Activated naive CD8-positive, alpha-beta T cell treated with anti-CD3 and anti-CD28 coated beads, Interleukin-2, amount 10 ng/mL, durations not matched to agents 7 days and 5 days (primary cell): ENCODE measurements at regions not wholly inside any gene's neighbourhood (a gene's known extent, or its start where the extent isn't known, plus 50 kb on each side); places are given as distances from the start of the nearest gene placed in this dataset.

Experiments
- ATAC-seq: fragments of 150-1000 bp; cut with Tn5 transposase; one replicate; pipeline ENCODE4 v1.10.0; 2021; ENCODE audit warnings: low read depth, moderate library complexity
- POLR2A ChIA-PET: fragments of 350-600 bp; sonication (Branson Sonifier 250); formaldehyde crosslinking; loops from one replicate; lab custom pipeline; 2021; ENCODE audit warnings: antibody characterized with exemption; lab: Charles Lee
- DNase-seq: peaks from one replicate; pipeline ENCODE4 v3.0.0; 2021
- H3K27ac Mint-ChIP-seq: one replicate; pipeline ENCODE4 v1.8.0; 2022; ENCODE audit warnings: mild to moderate bottlenecking, mixed read lengths
- H3K27me3 Mint-ChIP-seq: one replicate; pipeline ENCODE4 v1.8.0; 2022; ENCODE audit warnings: mild to moderate bottlenecking, moderate library complexity, mixed read lengths
- H3K36me3 Mint-ChIP-seq: one replicate; pipeline ENCODE4 v1.8.0; 2021; ENCODE audit warnings: mild to moderate bottlenecking, mixed read lengths
- H3K4me1 Mint-ChIP-seq: one replicate; pipeline ENCODE4 v1.8.0; 2021; ENCODE audit warnings: mixed read lengths
- H3K4me3 Mint-ChIP-seq: one replicate; pipeline ENCODE4 v1.8.0; 2022; ENCODE audit warnings: mild to moderate bottlenecking, moderate library complexity, mixed read lengths
- H3K9me3 Mint-ChIP-seq: one replicate; pipeline ENCODE4 v1.8.0; 2021; ENCODE audit warnings: mixed read lengths

- no peak for DNase-seq
- Mint-ChIP-seq H3K4me1 (no peaks in the 10 kb centered on the region), H3K27me3 (no peaks in the 10 kb centered on the region), H3K4me3 (no peak overlapping the region), H3K9me3 (no peaks in the 10 kb centered on the region), H3K27ac (no peak overlapping the region), H3K36me3 (no peaks in the 10 kb centered on the region)
- POLR2A ChIA-PET = no interaction called here
- no peak for ATAC-seq
These were observed 496.5 kb upstream of the LCORL start for GRCh38 chr4:18518098-18518497.

DNA sequence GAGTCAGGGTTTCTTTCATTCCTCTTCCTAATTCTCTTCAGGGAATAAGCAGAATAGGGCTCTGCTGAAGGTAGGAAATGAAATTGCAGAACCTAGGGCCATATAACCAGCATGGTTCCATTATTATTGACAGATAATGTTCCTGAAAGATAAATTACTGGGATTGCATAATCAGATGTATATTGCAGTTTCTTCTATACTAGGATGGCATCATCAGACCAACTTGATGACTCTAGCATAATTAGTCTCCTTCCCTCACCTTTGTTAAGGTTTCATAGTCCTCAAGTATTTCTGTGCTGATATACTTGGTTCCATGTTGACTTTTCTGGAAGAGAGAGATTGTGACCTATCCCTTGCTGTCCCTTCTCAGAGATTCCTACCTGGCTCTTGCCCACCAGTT is 492.3 kb upstream of the LCORL start:
- H3K27me3 Mint-ChIP-seq = no peaks in the 10 kb centered on the region
- H3K4me3 Mint-ChIP-seq = no peak overlapping the region
- no peaks in the 10 kb centered on the region for H3K36me3 Mint-ChIP-seq
- H3K4me1 Mint-ChIP-seq = no peaks in the 10 kb centered on the region
- POLR2A ChIA-PET = no interaction called here
- no peak for ATAC-seq
- no peak overlapping the region for H3K27ac Mint-ChIP-seq
- H3K9me3 Mint-ChIP-seq = no peaks in the 10 kb centered on the region
- no peak for DNase-seq

GRCh38 chr4:18512718-18513117 is 491.2 kb upstream of the LCORL start:
- no peak for ATAC-seq
- H3K9me3 Mint-ChIP-seq = no peaks in the 10 kb centered on the region

GRCh38 chr4:18511727-18512126 is 490.2 kb upstream of the LCORL start:
- DNase-seq (no peak), ATAC-seq (no peak)
- Mint-ChIP-seq H3K36me3 (no peaks in the 10 kb centered on the region), H3K9me3 (no peaks in the 10 kb centered on the region), H3K27ac (no peak overlapping the region), H3K27me3 (no peaks in the 10 kb centered on the region), H3K4me1 (no peaks in the 10 kb centered on the region), H3K4me3 (no peak overlapping the region)
- POLR2A ChIA-PET = no interaction called here

More at GRCh38 chr4:18512718-18513117, 491.2 kb upstream of the LCORL start:
- no peaks in the 10 kb centered on the region for H3K27me3 Mint-ChIP-seq
- no peak overlapping the region for H3K27ac Mint-ChIP-seq
- no peaks in the 10 kb centered on the region for H3K4me1 Mint-ChIP-seq
- POLR2A ChIA-PET = no interaction called here
- no peaks in the 10 kb centered on the region for H3K36me3 Mint-ChIP-seq
- H3K4me3 Mint-ChIP-seq = no peak overlapping the region
- no peak for DNase-seq

- Mint-ChIP-seq H3K4me3 (no peak overlapping the region), H3K9me3 (no peaks in the 10 kb centered on the region), H3K4me1 (no peaks in the 10 kb centered on the region), H3K27me3 (no peaks in the 10 kb centered on the region), H3K27ac (no peak overlapping the region), H3K36me3 (no peaks in the 10 kb centered on the region)
- DNase-seq (no peak), ATAC-seq (no peak)
- POLR2A ChIA-PET = no interaction called here
These were observed 487.2 kb upstream of the LCORL start for GRCh38 chr4:18508786-18509185.

- ATAC-seq (no peak), DNase-seq (no peak)
- no peaks in the 10 kb centered on the region for H3K27me3 Mint-ChIP-seq
- no peaks in the 10 kb centered on the region for H3K36me3 Mint-ChIP-seq
- H3K27ac Mint-ChIP-seq = no peak overlapping the region
- peaks cover 10% of the 10 kb centered on the region for H3K9me3 Mint-ChIP-seq
- no peak overlapping the region for H3K4me3 Mint-ChIP-seq
- H3K4me1 Mint-ChIP-seq = no peaks in the 10 kb centered on the region
- POLR2A ChIA-PET = no interaction called here
These were observed 459.4 kb upstream of the LCORL start for GRCh38 chr4:18480928-18481327.

DNA sequence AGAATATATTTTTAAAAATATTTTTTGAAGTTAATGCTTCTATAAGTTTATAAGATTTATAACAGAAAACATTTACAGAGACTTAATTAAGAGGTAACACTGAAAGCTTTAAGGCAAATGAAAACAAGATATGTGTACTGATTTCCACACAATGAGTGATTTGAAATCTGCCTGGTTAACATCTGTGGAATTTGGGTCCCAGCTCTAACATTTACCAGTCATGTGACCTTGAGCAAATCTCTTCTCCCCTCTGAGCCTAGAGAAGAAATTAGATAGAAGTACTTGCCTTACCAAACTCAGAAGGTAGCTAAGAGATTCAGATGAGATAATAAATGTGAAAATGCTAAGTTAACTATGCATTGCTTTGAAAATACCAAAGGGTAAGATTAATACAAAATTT is 458.8 kb upstream of the LCORL start:
- H3K4me3 Mint-ChIP-seq = no peak overlapping the region
- POLR2A ChIA-PET = no interaction called here
- DNase-seq (no peak), ATAC-seq (no peak)
- H3K36me3 Mint-ChIP-seq = no peaks in the 10 kb centered on the region
- no peak overlapping the region for H3K27ac Mint-ChIP-seq
- H3K4me1 Mint-ChIP-seq = no peaks in the 10 kb centered on the region
- no peaks in the 10 kb centered on the region for H3K27me3 Mint-ChIP-seq
- H3K9me3 Mint-ChIP-seq = peaks cover 11% of the 10 kb centered on the region

- POLR2A ChIA-PET = no interaction called here
- no peaks in the 10 kb centered on the region for H3K36me3 Mint-ChIP-seq
- no peak overlapping the region for H3K4me3 Mint-ChIP-seq
- peaks cover 6% of the 10 kb centered on the region for H3K9me3 Mint-ChIP-seq
- DNase-seq (no peak), ATAC-seq (no peak)
- H3K27me3 Mint-ChIP-seq = no peaks in the 10 kb centered on the region
- H3K27ac Mint-ChIP-seq = no peak overlapping the region
- H3K4me1 Mint-ChIP-seq = no peaks in the 10 kb centered on the region
These were observed 458.3 kb upstream of the LCORL start for GRCh38 chr4:18479825-18480224.

- POLR2A ChIA-PET = no interaction called here
- Mint-ChIP-seq H3K4me1 (no peaks in the 10 kb centered on the region), H3K27me3 (no peaks in the 10 kb centered on the region), H3K36me3 (no peaks in the 10 kb centered on the region), H3K27ac (no peak overlapping the region), H3K9me3 (no peaks in the 10 kb centered on the region), H3K4me3 (no peak overlapping the region)
- ATAC-seq = no peak
- no peak for DNase-seq
These were observed 442.5 kb upstream of the LCORL start for GRCh38 chr4:18463987-18464559.

GRCh38 chr4:18458465-18458864 is 436.9 kb upstream of the LCORL start:
- H3K36me3 Mint-ChIP-seq = no peaks in the 10 kb centered on the region
- H3K4me1 Mint-ChIP-seq = no peaks in the 10 kb centered on the region
- DNase-seq = no peak
- no peak overlapping the region for H3K27ac Mint-ChIP-seq
- POLR2A ChIA-PET = no interaction called here
- ATAC-seq = no peak
- H3K27me3 Mint-ChIP-seq = no peaks in the 10 kb centered on the region
- no peak overlapping the region for H3K4me3 Mint-ChIP-seq
- H3K9me3 Mint-ChIP-seq = no peaks in the 10 kb centered on the region

GRCh38 chr4:18454349-18454748 is 432.8 kb upstream of the LCORL start:
- Mint-ChIP-seq H3K4me3 (no peak overlapping the region), H3K4me1 (no peaks in the 10 kb centered on the region), H3K27ac (no peak overlapping the region), H3K36me3 (no peaks in the 10 kb centered on the region), H3K27me3 (no peaks in the 10 kb centered on the region), H3K9me3 (no peaks in the 10 kb centered on the region)
- POLR2A ChIA-PET = no interaction called here
- no peak for DNase-seq
- no peak for ATAC-seq

DNA sequence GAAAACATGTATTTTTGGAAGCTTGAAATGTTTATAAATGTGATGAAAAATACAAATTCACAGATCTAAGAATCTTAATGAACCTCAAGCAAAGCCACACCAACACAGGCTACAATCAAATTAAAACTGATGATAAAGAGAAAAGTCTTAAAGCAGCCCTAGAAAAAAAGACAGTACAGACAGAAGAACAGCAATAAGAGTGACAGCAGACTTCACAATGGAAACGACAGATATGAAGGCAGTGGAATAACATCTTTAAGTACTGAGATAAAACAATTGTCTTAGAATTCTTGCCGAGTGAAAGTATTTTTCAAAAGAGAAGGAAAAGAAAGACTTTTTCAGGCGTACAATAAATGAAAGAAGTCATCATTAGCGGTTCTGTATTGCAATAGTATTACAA is 423.6 kb upstream of the LCORL start:
- Mint-ChIP-seq H3K9me3 (no peaks in the 10 kb centered on the region), H3K4me1 (no peaks in the 10 kb centered on the region), H3K4me3 (no peak overlapping the region), H3K27me3 (no peaks in the 10 kb centered on the region), H3K27ac (no peak overlapping the region), H3K36me3 (no peaks in the 10 kb centered on the region)
- no peak for DNase-seq
- ATAC-seq = no peak
- POLR2A ChIA-PET = no interaction called here

GRCh38 chr4:18444206-18444605 is 422.7 kb upstream of the LCORL start:
- Mint-ChIP-seq H3K36me3 (no peaks in the 10 kb centered on the region), H3K4me1 (no peaks in the 10 kb centered on the region), H3K9me3 (no peaks in the 10 kb centered on the region), H3K4me3 (no peak overlapping the region), H3K27ac (no peak overlapping the region), H3K27me3 (no peaks in the 10 kb centered on the region)
- DNase-seq = no peak
- POLR2A ChIA-PET = no interaction called here
- no peak for ATAC-seq

DNA sequence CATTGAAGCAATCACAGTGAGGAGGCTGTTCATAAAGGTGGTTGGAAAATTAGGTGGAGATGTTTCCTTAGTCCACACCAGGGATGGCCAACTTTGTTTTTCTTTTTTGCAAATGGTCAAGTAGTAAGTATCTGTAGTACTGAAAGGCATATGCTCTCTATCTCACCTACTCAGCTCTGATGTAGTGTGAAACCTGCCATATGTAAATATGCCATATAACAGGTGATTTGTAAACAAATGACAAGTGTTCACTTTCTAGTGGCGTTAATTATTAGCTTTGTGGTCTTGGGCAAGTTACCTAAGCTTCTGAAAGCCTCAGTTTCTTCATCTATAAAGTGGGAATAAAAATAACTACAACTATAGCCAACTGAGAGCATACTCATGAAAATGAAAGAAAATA is 421.4 kb upstream of the LCORL start:
- no peaks in the 10 kb centered on the region for H3K36me3 Mint-ChIP-seq
- ATAC-seq (no peak), DNase-seq (no peak)
- H3K27me3 Mint-ChIP-seq = no peaks in the 10 kb centered on the region
- H3K4me1 Mint-ChIP-seq = no peaks in the 10 kb centered on the region
- H3K4me3 Mint-ChIP-seq = no peak overlapping the region
- H3K9me3 Mint-ChIP-seq = no peaks in the 10 kb centered on the region
- H3K27ac Mint-ChIP-seq = no peak overlapping the region
- POLR2A ChIA-PET = no interaction called here

DNA sequence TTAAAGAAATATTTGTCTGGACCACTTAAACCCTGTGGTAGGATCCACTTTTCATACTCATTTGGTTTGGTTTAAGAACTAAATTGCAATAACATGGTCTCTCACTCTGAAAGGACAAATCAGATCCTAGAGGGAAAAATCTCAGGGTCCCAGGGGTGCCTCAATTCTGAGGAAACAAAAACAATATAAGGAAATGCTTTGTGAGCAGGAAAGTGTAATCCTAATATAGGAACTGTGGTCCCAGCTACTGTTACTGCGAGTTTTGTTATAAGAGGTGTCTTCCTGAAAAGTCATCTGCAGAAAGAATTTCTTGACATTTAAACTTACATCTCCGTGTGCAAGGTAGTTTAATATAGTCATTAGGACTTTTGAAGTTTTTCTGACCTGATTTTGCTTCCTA is 420.1 kb upstream of the LCORL start:
- ATAC-seq = no peak
- Mint-ChIP-seq H3K36me3 (no peaks in the 10 kb centered on the region), H3K4me1 (no peaks in the 10 kb centered on the region), H3K27me3 (no peaks in the 10 kb centered on the region), H3K9me3 (no peaks in the 10 kb centered on the region), H3K4me3 (no peak overlapping the region), H3K27ac (no peak overlapping the region)
- POLR2A ChIA-PET = no interaction called here
- DNase-seq = no peak
